ENCODE measurements at regions not wholly inside any gene's neighbourhood (a gene's known extent, or its start where the extent isn't known, plus 50 kb on each side); places are given as distances from the start of the nearest gene placed in this dataset.

DNA sequence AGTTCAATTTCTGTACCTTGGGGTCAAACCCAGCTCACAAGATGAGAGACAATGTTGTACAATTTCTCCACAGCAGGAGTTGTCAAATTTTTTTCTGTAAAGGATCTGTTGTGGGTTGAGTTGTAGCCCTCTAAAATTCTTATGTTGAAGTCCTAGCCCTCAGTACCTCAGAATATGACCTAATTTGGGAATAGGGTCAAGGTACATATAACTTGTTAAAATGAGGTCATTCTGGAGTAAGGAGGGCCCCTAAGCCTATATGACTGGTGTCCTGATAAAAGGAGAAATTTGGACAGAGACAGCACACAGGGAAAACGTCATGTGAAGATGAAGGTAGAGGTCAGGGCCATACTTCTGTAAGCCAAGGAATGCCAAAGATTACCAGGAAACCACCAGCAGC lies 264.9 kb downstream of the TTC8 start:
- TF ChIP-seq, protein P1, sequence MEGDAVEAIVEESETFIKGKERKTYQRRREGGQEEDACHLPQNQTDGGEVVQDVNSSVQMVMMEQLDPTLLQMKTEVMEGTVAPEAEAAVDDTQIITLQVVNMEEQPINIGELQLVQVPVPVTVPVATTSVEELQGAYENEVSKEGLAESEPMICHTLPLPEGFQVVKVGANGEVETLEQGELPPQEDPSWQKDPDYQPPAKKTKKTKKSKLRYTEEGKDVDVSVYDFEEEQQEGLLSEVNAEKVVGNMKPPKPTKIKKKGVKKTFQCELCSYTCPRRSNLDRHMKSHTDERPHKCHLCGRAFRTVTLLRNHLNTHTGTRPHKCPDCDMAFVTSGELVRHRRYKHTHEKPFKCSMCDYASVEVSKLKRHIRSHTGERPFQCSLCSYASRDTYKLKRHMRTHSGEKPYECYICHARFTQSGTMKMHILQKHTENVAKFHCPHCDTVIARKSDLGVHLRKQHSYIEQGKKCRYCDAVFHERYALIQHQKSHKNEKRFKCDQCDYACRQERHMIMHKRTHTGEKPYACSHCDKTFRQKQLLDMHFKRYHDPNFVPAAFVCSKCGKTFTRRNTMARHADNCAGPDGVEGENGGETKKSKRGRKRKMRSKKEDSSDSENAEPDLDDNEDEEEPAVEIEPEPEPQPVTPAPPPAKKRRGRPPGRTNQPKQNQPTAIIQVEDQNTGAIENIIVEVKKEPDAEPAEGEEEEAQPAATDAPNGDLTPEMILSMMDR (conservative IDR thresholded peaks at IDR 0.05; ENCODE audit: low read length), result no peak
- TF ChIP-seq EZH2phosphoT487 (IDR thresholded peaks at IDR 0.05; ENCODE audit: borderline replicate concordance, low read depth, low read length), result no peak
